ENCODE measurements at regions not wholly inside any gene's neighbourhood (a gene's known extent, or its start where the extent isn't known, plus 50 kb on each side); places are given as distances from the start of the nearest gene placed in this dataset.

GRCh38 chr20:12293900-12294299 lies 376.2 kb downstream of the BTBD3 start (continued):
- no peak for TF ChIP-seq HOXA7 (CRISPR knock-in tag; IDR thresholded peaks at IDR 0.05; ENCODE audit: borderline replicate concordance)
- no peak for TF ChIP-seq ZNF600 (tag by site-specific recombination; IDR thresholded peaks at IDR 0.05)

GRCh38 chr20:12294678-12295077 lies 377.0 kb downstream of the BTBD3 start:
- ChIA-PET POLR2A (no interaction called here), CTCF (interaction anchor here (0.7 kb wide), 1 partner anchor 881 kb away, joined by 3 read pairs; no protein-coding TSS in a partner anchor)
- no peak overlapping the region for H3K27ac ChIP-seq (ENCODE audit: extremely low read depth, low read depth, low read length)
- TF ChIP-seq BCL11A (tag by site-specific recombination; IDR thresholded peaks at IDR 0.05; ENCODE audit: low read depth) (no peak), ZNF324 (tag by site-specific recombination; IDR thresholded peaks at IDR 0.05) (no peak)
- no peak overlapping the region for H3K4me3 ChIP-seq (ENCODE audit: low read depth, low read length)
- no peaks in the 10 kb centered on the region for H3K9me3 ChIP-seq (ENCODE audit: control insufficient read depth, insufficient read depth, low read depth, low read length)
- H3K36me3 ChIP-seq (ENCODE audit: control insufficient read depth in 2 of 2, insufficient read depth in 1 of 2, low read length in 2 of 2), result no peaks in the 10 kb centered on the region
- no peaks in the 10 kb centered on the region for H3K4me1 ChIP-seq (ENCODE audit: control insufficient read depth, insufficient read depth, low read length)

- Histone ChIP-seq H3K9me3 (ENCODE audit: control insufficient read depth, insufficient read depth, low read depth, low read length) (no peaks in the 10 kb centered on the region), H3K4me1 (ENCODE audit: control insufficient read depth, insufficient read depth, low read length) (no peaks in the 10 kb centered on the region), H3K36me3 (ENCODE audit: control insufficient read depth in 2 of 2, insufficient read depth in 1 of 2, low read length in 2 of 2) (no peaks in the 10 kb centered on the region), H3K27ac (ENCODE audit: extremely low read depth, low read depth, low read length) (no peak overlapping the region), H3K4me3 (ENCODE audit: low read depth, low read length) (no peak overlapping the region)
- POLR2A ChIA-PET, result no interaction called here
- CTCF ChIA-PET, result interaction anchor here (0.7 kb wide), 1 partner anchor 69 kb away, joined by 3 read pairs; no protein-coding TSS in a partner anchor
- TF ChIP-seq GLIS1 (tag by site-specific recombination; IDR thresholded peaks at IDR 0.05) (no peak), ZIC2 (tag by site-specific recombination; IDR thresholded peaks at IDR 0.05) (no peak), ELK4 (IDR thresholded peaks at IDR 0.05; ENCODE audit: borderline replicate concordance, low read depth, low read length) (no peak), ZNF529 (tag by site-specific recombination; IDR thresholded peaks at IDR 0.05; ENCODE audit: insufficient replicate concordance) (no peak), ZNF366 (tag by site-specific recombination; conservative IDR thresholded peaks at IDR 0.05) (no peak), ZNF10 (tag by site-specific recombination; IDR thresholded peaks at IDR 0.05) (no peak), ZNF184 (tag by site-specific recombination; IDR thresholded peaks at IDR 0.05) (no peak), SCRT1 (tag by site-specific recombination; IDR thresholded peaks at IDR 0.05; ENCODE audit: borderline replicate concordance) (no peak), ZNF221 (tag by site-specific recombination; IDR thresholded peaks at IDR 0.05; ENCODE audit: borderline replicate concordance) (no peak), ZNF768 (tag by site-specific recombination; IDR thresholded peaks at IDR 0.05) (no peak)
- TF ChIP-seq, protein P1, sequence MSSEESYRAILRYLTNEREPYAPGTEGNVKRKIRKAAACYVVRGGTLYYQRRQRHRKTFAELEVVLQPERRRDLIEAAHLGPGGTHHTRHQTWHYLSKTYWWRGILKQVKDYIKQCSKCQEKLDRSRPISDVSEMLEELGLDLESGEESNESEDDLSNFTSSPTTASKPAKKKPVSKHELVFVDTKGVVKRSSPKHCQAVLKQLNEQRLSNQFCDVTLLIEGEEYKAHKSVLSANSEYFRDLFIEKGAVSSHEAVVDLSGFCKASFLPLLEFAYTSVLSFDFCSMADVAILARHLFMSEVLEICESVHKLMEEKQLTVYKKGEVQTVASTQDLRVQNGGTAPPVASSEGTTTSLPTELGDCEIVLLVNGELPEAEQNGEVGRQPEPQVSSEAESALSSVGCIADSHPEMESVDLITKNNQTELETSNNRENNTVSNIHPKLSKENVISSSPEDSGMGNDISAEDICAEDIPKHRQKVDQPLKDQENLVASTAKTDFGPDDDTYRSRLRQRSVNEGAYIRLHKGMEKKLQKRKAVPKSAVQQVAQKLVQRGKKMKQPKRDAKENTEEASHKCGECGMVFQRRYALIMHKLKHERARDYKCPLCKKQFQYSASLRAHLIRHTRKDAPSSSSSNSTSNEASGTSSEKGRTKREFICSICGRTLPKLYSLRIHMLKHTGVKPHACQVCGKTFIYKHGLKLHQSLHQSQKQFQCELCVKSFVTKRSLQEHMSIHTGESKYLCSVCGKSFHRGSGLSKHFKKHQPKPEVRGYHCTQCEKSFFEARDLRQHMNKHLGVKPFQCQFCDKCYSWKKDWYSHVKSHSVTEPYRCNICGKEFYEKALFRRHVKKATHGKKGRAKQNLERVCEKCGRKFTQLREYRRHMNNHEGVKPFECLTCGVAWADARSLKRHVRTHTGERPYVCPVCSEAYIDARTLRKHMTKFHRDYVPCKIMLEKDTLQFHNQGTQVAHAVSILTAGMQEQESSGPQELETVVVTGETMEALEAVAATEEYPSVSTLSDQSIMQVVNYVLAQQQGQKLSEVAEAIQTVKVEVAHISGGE (tag by site-specific recombination; conservative IDR thresholded peaks at IDR 0.05; ENCODE audit: low read depth), result no peak
- TF ChIP-seq, protein P2, sequence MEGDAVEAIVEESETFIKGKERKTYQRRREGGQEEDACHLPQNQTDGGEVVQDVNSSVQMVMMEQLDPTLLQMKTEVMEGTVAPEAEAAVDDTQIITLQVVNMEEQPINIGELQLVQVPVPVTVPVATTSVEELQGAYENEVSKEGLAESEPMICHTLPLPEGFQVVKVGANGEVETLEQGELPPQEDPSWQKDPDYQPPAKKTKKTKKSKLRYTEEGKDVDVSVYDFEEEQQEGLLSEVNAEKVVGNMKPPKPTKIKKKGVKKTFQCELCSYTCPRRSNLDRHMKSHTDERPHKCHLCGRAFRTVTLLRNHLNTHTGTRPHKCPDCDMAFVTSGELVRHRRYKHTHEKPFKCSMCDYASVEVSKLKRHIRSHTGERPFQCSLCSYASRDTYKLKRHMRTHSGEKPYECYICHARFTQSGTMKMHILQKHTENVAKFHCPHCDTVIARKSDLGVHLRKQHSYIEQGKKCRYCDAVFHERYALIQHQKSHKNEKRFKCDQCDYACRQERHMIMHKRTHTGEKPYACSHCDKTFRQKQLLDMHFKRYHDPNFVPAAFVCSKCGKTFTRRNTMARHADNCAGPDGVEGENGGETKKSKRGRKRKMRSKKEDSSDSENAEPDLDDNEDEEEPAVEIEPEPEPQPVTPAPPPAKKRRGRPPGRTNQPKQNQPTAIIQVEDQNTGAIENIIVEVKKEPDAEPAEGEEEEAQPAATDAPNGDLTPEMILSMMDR (tag by site-specific recombination; IDR thresholded peaks at IDR 0.05), result no peak
- TF ChIP-seq, protein P3, sequence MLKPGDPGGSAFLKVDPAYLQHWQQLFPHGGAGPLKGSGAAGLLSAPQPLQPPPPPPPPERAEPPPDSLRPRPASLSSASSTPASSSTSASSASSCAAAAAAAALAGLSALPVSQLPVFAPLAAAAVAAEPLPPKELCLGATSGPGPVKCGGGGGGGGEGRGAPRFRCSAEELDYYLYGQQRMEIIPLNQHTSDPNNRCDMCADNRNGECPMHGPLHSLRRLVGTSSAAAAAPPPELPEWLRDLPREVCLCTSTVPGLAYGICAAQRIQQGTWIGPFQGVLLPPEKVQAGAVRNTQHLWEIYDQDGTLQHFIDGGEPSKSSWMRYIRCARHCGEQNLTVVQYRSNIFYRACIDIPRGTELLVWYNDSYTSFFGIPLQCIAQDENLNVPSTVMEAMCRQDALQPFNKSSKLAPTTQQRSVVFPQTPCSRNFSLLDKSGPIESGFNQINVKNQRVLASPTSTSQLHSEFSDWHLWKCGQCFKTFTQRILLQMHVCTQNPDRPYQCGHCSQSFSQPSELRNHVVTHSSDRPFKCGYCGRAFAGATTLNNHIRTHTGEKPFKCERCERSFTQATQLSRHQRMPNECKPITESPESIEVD (tag by site-specific recombination; IDR thresholded peaks at IDR 0.05), result no peak
- TF ChIP-seq, protein P4, sequence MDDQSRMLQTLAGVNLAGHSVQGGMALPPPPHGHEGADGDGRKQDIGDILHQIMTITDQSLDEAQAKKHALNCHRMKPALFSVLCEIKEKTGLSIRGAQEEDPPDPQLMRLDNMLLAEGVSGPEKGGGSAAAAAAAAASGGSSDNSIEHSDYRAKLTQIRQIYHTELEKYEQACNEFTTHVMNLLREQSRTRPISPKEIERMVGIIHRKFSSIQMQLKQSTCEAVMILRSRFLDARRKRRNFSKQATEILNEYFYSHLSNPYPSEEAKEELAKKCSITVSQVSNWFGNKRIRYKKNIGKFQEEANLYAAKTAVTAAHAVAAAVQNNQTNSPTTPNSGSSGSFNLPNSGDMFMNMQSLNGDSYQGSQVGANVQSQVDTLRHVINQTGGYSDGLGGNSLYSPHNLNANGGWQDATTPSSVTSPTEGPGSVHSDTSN (CRISPR knock-in tag; IDR thresholded peaks at IDR 0.05), result no peak
- TF ChIP-seq, protein P5, sequence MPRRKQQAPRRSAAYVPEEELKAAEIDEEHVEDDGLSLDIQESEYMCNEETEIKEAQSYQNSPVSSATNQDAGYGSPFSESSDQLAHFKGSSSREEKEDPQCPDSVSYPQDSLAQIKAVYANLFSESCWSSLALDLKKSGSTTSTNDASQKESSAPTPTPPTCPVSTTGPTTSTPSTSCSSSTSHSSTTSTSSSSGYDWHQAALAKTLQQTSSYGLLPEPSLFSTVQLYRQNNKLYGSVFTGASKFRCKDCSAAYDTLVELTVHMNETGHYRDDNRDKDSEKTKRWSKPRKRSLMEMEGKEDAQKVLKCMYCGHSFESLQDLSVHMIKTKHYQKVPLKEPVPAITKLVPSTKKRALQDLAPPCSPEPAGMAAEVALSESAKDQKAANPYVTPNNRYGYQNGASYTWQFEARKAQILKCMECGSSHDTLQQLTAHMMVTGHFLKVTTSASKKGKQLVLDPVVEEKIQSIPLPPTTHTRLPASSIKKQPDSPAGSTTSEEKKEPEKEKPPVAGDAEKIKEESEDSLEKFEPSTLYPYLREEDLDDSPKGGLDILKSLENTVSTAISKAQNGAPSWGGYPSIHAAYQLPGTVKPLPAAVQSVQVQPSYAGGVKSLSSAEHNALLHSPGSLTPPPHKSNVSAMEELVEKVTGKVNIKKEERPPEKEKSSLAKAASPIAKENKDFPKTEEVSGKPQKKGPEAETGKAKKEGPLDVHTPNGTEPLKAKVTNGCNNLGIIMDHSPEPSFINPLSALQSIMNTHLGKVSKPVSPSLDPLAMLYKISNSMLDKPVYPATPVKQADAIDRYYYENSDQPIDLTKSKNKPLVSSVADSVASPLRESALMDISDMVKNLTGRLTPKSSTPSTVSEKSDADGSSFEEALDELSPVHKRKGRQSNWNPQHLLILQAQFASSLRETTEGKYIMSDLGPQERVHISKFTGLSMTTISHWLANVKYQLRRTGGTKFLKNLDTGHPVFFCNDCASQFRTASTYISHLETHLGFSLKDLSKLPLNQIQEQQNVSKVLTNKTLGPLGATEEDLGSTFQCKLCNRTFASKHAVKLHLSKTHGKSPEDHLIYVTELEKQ (tag by site-specific recombination; IDR thresholded peaks at IDR 0.05; ENCODE audit: borderline replicate concordance), result no peak
Measured at GRCh38 chr20:12305188-12305950, 387.7 kb downstream of the BTBD3 start.
